ENCODE measurements at regions not wholly inside any gene's neighbourhood (a gene's known extent, or its start where the extent isn't known, plus 50 kb on each side); places are given as distances from the start of the nearest gene placed in this dataset.

GRCh38 chr4:12458621-12459020, 1025.5 kb downstream of the RAB28 start:
- TF ChIP-seq CTCF (IDR thresholded peaks at IDR 0.05; ENCODE audit: control insufficient read depth, insufficient read depth, low read depth, low read length, missing control alignments): no peak
- no peak for DNase-seq (ENCODE audit: low read depth)
- no peak overlapping the region for H3K4me3 ChIP-seq (ENCODE audit: control insufficient read depth, low read depth, low read length)

DNA sequence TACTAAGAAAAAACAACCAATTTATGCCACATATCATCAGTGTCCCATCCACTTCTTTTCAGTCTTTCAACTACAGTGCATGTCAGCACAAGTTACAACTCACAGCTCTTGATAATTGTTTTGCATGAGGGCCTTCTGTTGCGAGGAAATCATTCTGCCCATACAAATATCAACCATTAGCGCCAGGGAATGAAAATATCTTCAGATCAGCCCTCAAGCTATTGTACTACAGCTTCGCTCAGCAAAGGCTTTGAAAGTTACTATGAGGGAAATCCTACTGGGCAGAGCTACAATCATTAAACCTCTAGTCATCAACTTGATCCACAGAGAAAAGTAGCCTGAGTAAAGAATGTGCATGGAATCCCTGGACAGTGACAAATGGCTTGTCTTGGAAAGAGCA, 1023.6 kb upstream of the HS3ST1 start:
- TF ChIP-seq CTCF (IDR thresholded peaks at IDR 0.05; ENCODE audit: control insufficient read depth, insufficient read depth, low read depth, low read length, missing control alignments): no peak

GRCh38 chr4:12447451-12447850, 1018.8 kb upstream of the HS3ST1 start:
- no peak overlapping the region for H3K4me3 ChIP-seq (ENCODE audit: control insufficient read depth, low read depth, low read length)
- DNase-seq (ENCODE audit: low read depth): no peak
- no peak for TF ChIP-seq CTCF (IDR thresholded peaks at IDR 0.05; ENCODE audit: control insufficient read depth, insufficient read depth, low read depth, low read length, missing control alignments)

More for the DNA sequence above, 1023.6 kb upstream of the HS3ST1 start:
- no peak for DNase-seq (ENCODE audit: low read depth)
- no peak overlapping the region for H3K4me3 ChIP-seq (ENCODE audit: control insufficient read depth, low read depth, low read length)

GRCh38 chr4:12446657-12447185, 1018.0 kb upstream of the HS3ST1 start:
- no peak for TF ChIP-seq CTCF (IDR thresholded peaks at IDR 0.05; ENCODE audit: control insufficient read depth, insufficient read depth, low read depth, low read length, missing control alignments)
- no peak for DNase-seq (ENCODE audit: low read depth)
- H3K4me3 ChIP-seq (ENCODE audit: control insufficient read depth, low read depth, low read length): no peak overlapping the region

DNA sequence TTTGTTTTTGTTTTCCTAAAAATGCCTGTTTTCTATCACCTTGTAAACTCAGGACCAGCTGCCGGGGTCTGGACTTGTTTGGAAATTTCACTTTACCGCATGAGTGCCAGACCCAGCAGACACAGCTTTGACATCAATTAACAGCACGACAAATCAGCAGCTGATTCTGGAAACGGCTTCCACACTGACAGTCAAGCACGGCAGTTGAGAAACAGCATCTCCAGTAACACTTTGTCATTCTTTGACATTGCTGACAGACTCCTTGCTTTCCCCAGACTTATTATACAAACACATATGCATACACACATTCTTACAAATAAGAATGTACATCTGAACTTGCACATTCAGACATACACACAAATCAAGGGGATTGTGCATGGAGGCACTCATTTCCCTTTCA, 1017.6 kb upstream of the HS3ST1 start:
- no peak for DNase-seq (ENCODE audit: low read depth)
- H3K4me3 ChIP-seq (ENCODE audit: control insufficient read depth, low read depth, low read length): no peak overlapping the region
- no peak for TF ChIP-seq CTCF (IDR thresholded peaks at IDR 0.05; ENCODE audit: control insufficient read depth, insufficient read depth, low read depth, low read length, missing control alignments)

GRCh38 chr4:12445711-12446235, 1017.1 kb upstream of the HS3ST1 start:
- DNase-seq (ENCODE audit: low read depth): no peak
- no peak for TF ChIP-seq CTCF (IDR thresholded peaks at IDR 0.05; ENCODE audit: control insufficient read depth, insufficient read depth, low read depth, low read length, missing control alignments)

More at GRCh38 chr4:12445711-12446235, 1017.1 kb upstream of the HS3ST1 start:
- H3K4me3 ChIP-seq (ENCODE audit: control insufficient read depth, low read depth, low read length): no peak overlapping the region
